ENCODE measurements at regions not wholly inside any gene's neighbourhood (a gene's known extent, or its start where the extent isn't known, plus 50 kb on each side); places are given as distances from the start of the nearest gene placed in this dataset.

GRCh38 chr2:16043192-16043591 lies 102.8 kb downstream of the MYCN start:
- H3K4me3 ChIP-seq (ENCODE audit: control insufficient read depth, low read depth, low read length), result no peak overlapping the region
- DNase-seq (ENCODE audit: low read depth), result no peak
- TF ChIP-seq CTCF (conservative IDR thresholded peaks at IDR 0.05; ENCODE audit: control insufficient read depth, insufficient read depth, low read depth, low read length), result no peak

GRCh38 chr2:16042201-16042700 lies 101.9 kb downstream of the MYCN start:
- H3K4me3 ChIP-seq (ENCODE audit: control insufficient read depth, low read depth, low read length), result no peak overlapping the region
- no peak for DNase-seq (ENCODE audit: low read depth)
- no peak for TF ChIP-seq CTCF (conservative IDR thresholded peaks at IDR 0.05; ENCODE audit: control insufficient read depth, insufficient read depth, low read depth, low read length)

GRCh38 chr2:16040271-16041010 lies 100.1 kb downstream of the MYCN start:
- TF ChIP-seq CTCF (conservative IDR thresholded peaks at IDR 0.05; ENCODE audit: control insufficient read depth, insufficient read depth, low read depth, low read length), result no peak
- H3K4me3 ChIP-seq (ENCODE audit: control insufficient read depth, low read depth, low read length), result no peak overlapping the region
- no peak for DNase-seq (ENCODE audit: low read depth)

- no peak overlapping the region for H3K4me3 ChIP-seq (ENCODE audit: control insufficient read depth, low read depth, low read length)
- no peak for DNase-seq (ENCODE audit: low read depth)
- no peak for TF ChIP-seq CTCF (conservative IDR thresholded peaks at IDR 0.05; ENCODE audit: control insufficient read depth, insufficient read depth, low read depth, low read length)
Measured at GRCh38 chr2:16039823-16040222, 99.5 kb downstream of the MYCN start.

GRCh38 chr2:16039055-16039454 lies 98.7 kb downstream of the MYCN start:
- DNase-seq (ENCODE audit: low read depth), result no peak
- no peak for TF ChIP-seq CTCF (conservative IDR thresholded peaks at IDR 0.05; ENCODE audit: control insufficient read depth, insufficient read depth, low read depth, low read length)
- no peak overlapping the region for H3K4me3 ChIP-seq (ENCODE audit: control insufficient read depth, low read depth, low read length)

- TF ChIP-seq CTCF (conservative IDR thresholded peaks at IDR 0.05; ENCODE audit: control insufficient read depth, insufficient read depth, low read depth, low read length), result no peak
- H3K4me3 ChIP-seq (ENCODE audit: control insufficient read depth, low read depth, low read length), result no peak overlapping the region
- DNase-seq (ENCODE audit: low read depth), result no peak
Measured at GRCh38 chr2:16038621-16039020, 98.3 kb downstream of the MYCN start.
